Skin epidermis (tissue), 12 donors: ENCODE measurements at regions not wholly inside any gene's neighbourhood (a gene's known extent, or its start where the extent isn't known, plus 50 kb on each side); places are given as distances from the start of the nearest gene placed in this dataset.

Experiments
- H3K27ac ChIP-seq, 21 experiments: fragments of 200-600 bp; sonication (generic) in 11 of 21; one replicate each; pipeline ENCODE4 v1.5.0; 2020; ENCODE audit warnings: mild to moderate bottlenecking in 3 of 21, inconsistent platforms in 2 of 21, moderate library complexity in 2 of 21
- H3K4me3 ChIP-seq, 7 experiments: fragments of 200-600 bp; sonication (generic) in 2 of 7; one replicate each; pipeline ENCODE4 v1.5.0; 2020; ENCODE audit warnings: inconsistent platforms in 2 of 7, mild to moderate bottlenecking in 2 of 7, moderate library complexity in 1 of 7

- H3K27ac ChIP-seq: no peak overlapping the region
- H3K4me3 ChIP-seq: no peak overlapping the region
Measured at GRCh38 chr2:224325941-224326340, 76.0 kb downstream of the FAM124B start.

GRCh38 chr2:224324604-224325003 lies 77.3 kb downstream of the FAM124B start:
- Histone ChIP-seq H3K4me3 (no peak overlapping the region), H3K27ac (no peak overlapping the region)

GRCh38 chr2:224320660-224321059 lies 81.2 kb downstream of the FAM124B start:
- no peak overlapping the region for H3K4me3 ChIP-seq
- no peak overlapping the region for H3K27ac ChIP-seq

- Histone ChIP-seq H3K27ac (no peak overlapping the region), H3K4me3 (no peak overlapping the region)
Measured at GRCh38 chr2:224319750-224320149, 82.2 kb downstream of the FAM124B start.

- no peak overlapping the region for H3K4me3 ChIP-seq
- no peak overlapping the region for H3K27ac ChIP-seq
Measured at GRCh38 chr2:224312741-224313140, 89.2 kb downstream of the FAM124B start.

- Histone ChIP-seq H3K27ac (no peak overlapping the region), H3K4me3 (no peak overlapping the region)
Measured at GRCh38 chr2:224310943-224311625, 90.8 kb downstream of the FAM124B start.

- H3K27ac ChIP-seq: no peak overlapping the region
- H3K4me3 ChIP-seq: no peak overlapping the region
Measured at GRCh38 chr2:224309176-224309575, 92.7 kb downstream of the FAM124B start.

- no peak overlapping the region for H3K27ac ChIP-seq
- H3K4me3 ChIP-seq: no peak overlapping the region
Measured at GRCh38 chr2:224308272-224308911, 93.5 kb downstream of the FAM124B start.

GRCh38 chr2:224302952-224303351 lies 99.0 kb downstream of the FAM124B start:
- Histone ChIP-seq H3K4me3 (no peak overlapping the region), H3K27ac (no peak overlapping the region)

- Histone ChIP-seq H3K4me3 (no peak overlapping the region), H3K27ac (no peak overlapping the region)
Measured at GRCh38 chr2:224293976-224294375, 107.9 kb downstream of the FAM124B start.

GRCh38 chr2:224287531-224287930 lies 114.4 kb downstream of the FAM124B start:
- H3K27ac ChIP-seq: no peak overlapping the region

GRCh38 chr2:224286923-224287322 lies 115.0 kb downstream of the FAM124B start:
- Histone ChIP-seq H3K4me3 (no peak overlapping the region), H3K27ac (no peak overlapping the region)

More at GRCh38 chr2:224287531-224287930, 114.4 kb downstream of the FAM124B start:
- no peak overlapping the region for H3K4me3 ChIP-seq

- no peak overlapping the region for H3K4me3 ChIP-seq
- H3K27ac ChIP-seq: no peak overlapping the region
Measured at GRCh38 chr2:224284134-224284946, 117.6 kb downstream of the FAM124B start.

GRCh38 chr2:224283466-224283965 lies 118.4 kb downstream of the FAM124B start:
- no peak overlapping the region for H3K4me3 ChIP-seq
- H3K27ac ChIP-seq: no peak overlapping the region

GRCh38 chr2:224281374-224281773 lies 120.5 kb downstream of the FAM124B start:
- no peak overlapping the region for H3K4me3 ChIP-seq
- no peak overlapping the region for H3K27ac ChIP-seq

GRCh38 chr2:224278531-224278930 lies 123.4 kb downstream of the FAM124B start:
- Histone ChIP-seq H3K4me3 (no peak overlapping the region), H3K27ac (no peak overlapping the region)

GRCh38 chr2:224276251-224276650 lies 125.7 kb downstream of the FAM124B start:
- H3K27ac ChIP-seq: no peak overlapping the region
- no peak overlapping the region for H3K4me3 ChIP-seq

GRCh38 chr2:224272237-224272910 lies 129.5 kb downstream of the FAM124B start:
- Histone ChIP-seq H3K27ac (no peak overlapping the region), H3K4me3 (no peak overlapping the region)

GRCh38 chr2:224271617-224272236 lies 130.2 kb downstream of the FAM124B start:
- Histone ChIP-seq H3K27ac (no peak overlapping the region), H3K4me3 (no peak overlapping the region)

GRCh38 chr2:224268441-224268840 lies 133.5 kb downstream of the FAM124B start:
- no peak overlapping the region for H3K27ac ChIP-seq
- no peak overlapping the region for H3K4me3 ChIP-seq
